ENCODE measurements at regions not wholly inside any gene's neighbourhood (a gene's known extent, or its start where the extent isn't known, plus 50 kb on each side); places are given as distances from the start of the nearest gene placed in this dataset.

- Histone ChIP-seq H3K27me3 (ENCODE audit: insufficient read depth, low read length) (no peaks in the 10 kb centered on the region), H3K14ac (ENCODE audit: low read length) (no peak overlapping the region), H3K9ac (ENCODE audit: low read length) (no peak overlapping the region), H3K4me2 (ENCODE audit: low read length) (no peak overlapping the region), H3K36me3 (ENCODE audit: control insufficient read depth in 1 of 2, insufficient read depth in 2 of 2, low read length in 2 of 2) (no peaks in the 10 kb centered on the region), H3K4ac (ENCODE audit: low read depth, low read length) (no peak overlapping the region), H4K91ac (ENCODE audit: low read depth, low read length) (no peak overlapping the region), H3K27ac (ENCODE audit: low read depth, low read length) (no peak overlapping the region), H2BK120ac (ENCODE audit: insufficient read depth, low read length, poor library complexity) (no peak overlapping the region), H2AFZ (ENCODE audit: insufficient read depth, low read length, poor library complexity) (no peak overlapping the region), H2BK12ac (ENCODE audit: low read length) (no peak overlapping the region), H2BK5ac (ENCODE audit: low read depth, low read length, poor library complexity) (no peak overlapping the region), H3K79me1 (ENCODE audit: low read length) (no peaks in the 10 kb centered on the region), H3K4me1 (ENCODE audit: control insufficient read depth in 1 of 2, insufficient read depth in 2 of 2, low read length in 2 of 2) (no peaks in the 10 kb centered on the region), H4K12ac (ENCODE audit: low read depth, low read length) (no peak overlapping the region), H3K23ac (ENCODE audit: low read length) (no peak overlapping the region), H3K9me3 (ENCODE audit: insufficient read depth, low read depth, low read length) (no peaks in the 10 kb centered on the region), H2AK5ac (ENCODE audit: low read length) (no peak overlapping the region), H3K79me2 (ENCODE audit: control insufficient read depth, insufficient read depth, low read length, poor library complexity) (no peaks in the 10 kb centered on the region), H3K18ac (ENCODE audit: low read length) (no peak overlapping the region), H3K4me3 (ENCODE audit: low read depth, low read length) (no peak overlapping the region), H4K8ac (ENCODE audit: low read depth, low read length) (no peak overlapping the region)
- DNase-seq: no peak
- WGBS (ENCODE audit: extremely low coverage, insufficient coverage, insufficient read length): no CpG with 5 or more reads among the region's 3 CpGs
These were observed 114.7 kb upstream of the EEA1 start for GRCh38 chr12:93043877-93044209.

GRCh38 chr12:93047118-93047517 lies 118.0 kb upstream of the EEA1 start:
- H3K36me3 ChIP-seq (ENCODE audit: control insufficient read depth in 1 of 2, insufficient read depth in 2 of 2, low read length in 2 of 2): no peaks in the 10 kb centered on the region
- no peak overlapping the region for H2AFZ ChIP-seq (ENCODE audit: insufficient read depth, low read length, poor library complexity)
- H4K8ac ChIP-seq (ENCODE audit: low read depth, low read length): no peak overlapping the region
- H3K27ac ChIP-seq (ENCODE audit: low read depth, low read length): no peak overlapping the region
- no peak overlapping the region for H2BK12ac ChIP-seq (ENCODE audit: low read length)
- H3K4me3 ChIP-seq (ENCODE audit: low read depth, low read length): no peak overlapping the region
- H2BK5ac ChIP-seq (ENCODE audit: low read depth, low read length, poor library complexity): no peak overlapping the region
- H4K12ac ChIP-seq (ENCODE audit: low read depth, low read length): no peak overlapping the region
- DNase-seq: no peak
- no peak overlapping the region for H3K23ac ChIP-seq (ENCODE audit: low read length)
- no peak overlapping the region for H3K4me2 ChIP-seq (ENCODE audit: low read length)
- no CpG with 5 or more reads among the region's 1 CpG for WGBS (ENCODE audit: extremely low coverage, insufficient coverage, insufficient read length)
- no peak overlapping the region for H4K91ac ChIP-seq (ENCODE audit: low read depth, low read length)
- no peak overlapping the region for H2BK120ac ChIP-seq (ENCODE audit: insufficient read depth, low read length, poor library complexity)
- H2AK5ac ChIP-seq (ENCODE audit: low read length): no peak overlapping the region
- no peaks in the 10 kb centered on the region for H3K79me1 ChIP-seq (ENCODE audit: low read length)
- no peaks in the 10 kb centered on the region for H3K79me2 ChIP-seq (ENCODE audit: control insufficient read depth, insufficient read depth, low read length, poor library complexity)
- H3K18ac ChIP-seq (ENCODE audit: low read length): no peak overlapping the region
- H3K27me3 ChIP-seq (ENCODE audit: insufficient read depth, low read length): no peaks in the 10 kb centered on the region
- no peak overlapping the region for H3K4ac ChIP-seq (ENCODE audit: low read depth, low read length)
- no peaks in the 10 kb centered on the region for H3K4me1 ChIP-seq (ENCODE audit: control insufficient read depth in 1 of 2, insufficient read depth in 2 of 2, low read length in 2 of 2)
- no peaks in the 10 kb centered on the region for H3K9me3 ChIP-seq (ENCODE audit: insufficient read depth, low read depth, low read length)
- no peak overlapping the region for H3K9ac ChIP-seq (ENCODE audit: low read length)
- no peak overlapping the region for H3K14ac ChIP-seq (ENCODE audit: low read length)

- no peaks in the 10 kb centered on the region for H3K79me1 ChIP-seq (ENCODE audit: low read length)
- H3K4me2 ChIP-seq (ENCODE audit: low read length): no peak overlapping the region
- no peak overlapping the region for H2BK12ac ChIP-seq (ENCODE audit: low read length)
- H3K4me3 ChIP-seq (ENCODE audit: low read depth, low read length): no peak overlapping the region
- H3K27ac ChIP-seq (ENCODE audit: low read depth, low read length): no peak overlapping the region
- H3K36me3 ChIP-seq (ENCODE audit: control insufficient read depth in 1 of 2, insufficient read depth in 2 of 2, low read length in 2 of 2): no peaks in the 10 kb centered on the region
- no peak overlapping the region for H2AFZ ChIP-seq (ENCODE audit: insufficient read depth, low read length, poor library complexity)
- H3K4ac ChIP-seq (ENCODE audit: low read depth, low read length): no peak overlapping the region
- H3K4me1 ChIP-seq (ENCODE audit: control insufficient read depth in 1 of 2, insufficient read depth in 2 of 2, low read length in 2 of 2): no peaks in the 10 kb centered on the region
- DNase-seq: no peak
- H4K8ac ChIP-seq (ENCODE audit: low read depth, low read length): no peak overlapping the region
- H3K9ac ChIP-seq (ENCODE audit: low read length): no peak overlapping the region
- H3K27me3 ChIP-seq (ENCODE audit: insufficient read depth, low read length): no peaks in the 10 kb centered on the region
- no peak overlapping the region for H3K23ac ChIP-seq (ENCODE audit: low read length)
- no CpG with 5 or more reads among the region's 3 CpGs for WGBS (ENCODE audit: extremely low coverage, insufficient coverage, insufficient read length)
- H3K18ac ChIP-seq (ENCODE audit: low read length): no peak overlapping the region
- no peak overlapping the region for H2BK5ac ChIP-seq (ENCODE audit: low read depth, low read length, poor library complexity)
- H2AK5ac ChIP-seq (ENCODE audit: low read length): no peak overlapping the region
- no peak overlapping the region for H3K14ac ChIP-seq (ENCODE audit: low read length)
- H4K91ac ChIP-seq (ENCODE audit: low read depth, low read length): no peak overlapping the region
- H3K79me2 ChIP-seq (ENCODE audit: control insufficient read depth, insufficient read depth, low read length, poor library complexity): no peaks in the 10 kb centered on the region
- no peak overlapping the region for H4K12ac ChIP-seq (ENCODE audit: low read depth, low read length)
- no peak overlapping the region for H2BK120ac ChIP-seq (ENCODE audit: insufficient read depth, low read length, poor library complexity)
- H3K9me3 ChIP-seq (ENCODE audit: insufficient read depth, low read depth, low read length): no peaks in the 10 kb centered on the region
These were observed 119.6 kb upstream of the EEA1 start for GRCh38 chr12:93048656-93049055.

- DNase-seq: no peak
- Histone ChIP-seq H3K9me3 (ENCODE audit: insufficient read depth, low read depth, low read length) (no peaks in the 10 kb centered on the region), H3K79me2 (ENCODE audit: control insufficient read depth, insufficient read depth, low read length, poor library complexity) (no peaks in the 10 kb centered on the region), H3K14ac (ENCODE audit: low read length) (no peak overlapping the region), H3K18ac (ENCODE audit: low read length) (no peak overlapping the region), H3K79me1 (ENCODE audit: low read length) (no peaks in the 10 kb centered on the region), H2BK120ac (ENCODE audit: insufficient read depth, low read length, poor library complexity) (no peak overlapping the region), H2AFZ (ENCODE audit: insufficient read depth, low read length, poor library complexity) (no peak overlapping the region), H3K27ac (ENCODE audit: low read depth, low read length) (no peak overlapping the region), H3K36me3 (ENCODE audit: control insufficient read depth in 1 of 2, insufficient read depth in 2 of 2, low read length in 2 of 2) (no peaks in the 10 kb centered on the region), H3K27me3 (ENCODE audit: insufficient read depth, low read length) (no peaks in the 10 kb centered on the region), H3K9ac (ENCODE audit: low read length) (no peak overlapping the region), H3K4me3 (ENCODE audit: low read depth, low read length) (no peak overlapping the region), H4K12ac (ENCODE audit: low read depth, low read length) (no peak overlapping the region), H3K23ac (ENCODE audit: low read length) (no peak overlapping the region), H2BK12ac (ENCODE audit: low read length) (no peak overlapping the region), H4K91ac (ENCODE audit: low read depth, low read length) (no peak overlapping the region), H3K4ac (ENCODE audit: low read depth, low read length) (no peak overlapping the region), H4K8ac (ENCODE audit: low read depth, low read length) (no peak overlapping the region), H3K4me2 (ENCODE audit: low read length) (no peak overlapping the region), H2BK5ac (ENCODE audit: low read depth, low read length, poor library complexity) (no peak overlapping the region), H3K4me1 (ENCODE audit: control insufficient read depth in 1 of 2, insufficient read depth in 2 of 2, low read length in 2 of 2) (no peaks in the 10 kb centered on the region), H2AK5ac (ENCODE audit: low read length) (no peak overlapping the region)
- no CpG with 5 or more reads among the region's 3 CpGs for WGBS (ENCODE audit: extremely low coverage, insufficient coverage, insufficient read length)
These were observed 121.1 kb upstream of the EEA1 start for GRCh38 chr12:93050026-93050747.
